Urothelium cell line (cell line): ENCODE measurements at regions not wholly inside any gene's neighbourhood (a gene's known extent, or its start where the extent isn't known, plus 50 kb on each side); places are given as distances from the start of the nearest gene placed in this dataset.

Source experiments
- DNase-seq: peaks from one replicate; pipeline ENCODE4 v3.0.0; 2011; ENCODE audit warnings: low spot score, mixed read lengths
- FAIRE-seq: peaks from 2 replicates; lab custom pipeline; 2011; peaks lifted over from hg19 to GRCh38; lab: Jason Lieb, UNC

DNA sequence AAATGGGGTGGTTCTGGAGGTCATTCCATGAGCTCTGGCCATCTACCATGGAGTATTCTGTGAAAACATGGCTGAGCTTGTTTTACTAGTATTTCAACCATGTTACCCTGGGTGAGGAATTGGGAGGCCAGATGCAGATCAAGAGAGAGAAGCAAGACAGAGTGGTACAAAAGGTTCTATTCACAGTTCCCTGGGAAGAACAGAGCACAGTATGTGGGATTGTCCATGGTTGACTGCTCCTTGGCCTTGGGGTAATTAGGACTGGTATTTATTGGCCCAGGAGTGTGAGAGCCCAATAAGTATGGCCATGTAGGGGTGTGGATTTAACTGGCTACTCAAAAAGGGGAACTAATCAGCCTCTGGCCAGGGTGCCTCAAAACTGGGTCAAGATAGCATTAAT, 239.7 kb upstream of the GATB start:
- FAIRE-seq (no peak), DNase-seq (no peak)

DNA sequence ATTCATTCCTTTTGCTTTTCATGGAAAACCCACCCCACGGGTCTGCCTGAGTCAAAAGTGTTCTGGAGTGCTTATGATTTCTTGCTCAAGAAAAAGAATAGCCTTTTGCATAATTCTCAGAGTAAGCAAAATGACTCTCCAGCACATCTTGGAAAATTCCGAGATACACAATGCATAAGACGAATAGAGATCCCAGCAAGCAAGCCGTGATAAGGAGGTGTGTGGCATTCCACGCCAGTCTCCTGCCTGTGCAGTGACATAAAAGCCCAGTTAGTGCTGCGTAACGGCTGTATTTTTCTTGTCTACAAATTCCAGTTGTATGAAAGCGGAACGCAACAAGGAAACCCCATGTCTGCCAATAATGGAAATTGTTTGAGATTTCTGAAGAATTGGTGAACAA, 237.9 kb upstream of the GATB start:
- FAIRE-seq (no peak), DNase-seq (no peak)

DNA sequence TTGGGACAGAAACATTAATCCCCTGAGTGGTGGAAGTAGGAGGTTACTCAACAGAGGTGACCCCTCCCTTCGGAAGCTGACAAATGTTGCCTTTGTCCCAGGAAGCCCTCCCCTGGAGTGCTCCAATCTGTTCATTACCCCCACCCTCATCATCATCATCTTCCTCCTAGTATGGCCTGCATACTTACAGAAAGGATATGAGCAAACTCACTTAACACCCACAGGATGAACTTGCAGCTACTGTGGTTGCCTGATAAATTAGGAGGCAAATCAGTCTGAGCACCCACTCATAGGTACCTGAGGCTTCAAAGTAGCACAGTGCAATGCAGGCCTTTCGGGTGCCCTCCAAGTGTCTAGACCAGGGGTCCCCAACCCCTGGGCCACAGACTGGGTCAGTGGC, 236.7 kb upstream of the GATB start:
- DNase-seq: no peak
- no peak for FAIRE-seq

DNA sequence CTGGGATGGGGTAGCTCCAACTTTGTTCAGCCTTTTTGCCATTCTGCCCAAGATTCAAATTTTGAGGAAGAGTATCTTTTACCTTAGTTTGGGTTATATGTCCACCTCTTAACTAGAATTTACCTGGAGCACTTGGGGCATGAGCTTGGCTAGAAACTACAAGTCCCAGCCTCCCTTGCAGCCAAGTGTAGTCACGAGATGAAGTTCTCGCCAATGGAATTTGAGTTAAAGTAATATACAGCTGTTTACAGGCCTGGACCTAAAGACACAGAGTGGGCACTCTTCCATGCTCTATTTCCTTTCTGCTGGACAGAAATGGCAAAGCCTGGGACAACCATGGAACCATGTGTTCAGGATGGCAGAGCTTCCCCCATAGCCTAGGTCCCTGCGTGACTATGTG, 233.6 kb upstream of the GATB start:
- DNase-seq (no peak), FAIRE-seq (no peak)

DNA sequence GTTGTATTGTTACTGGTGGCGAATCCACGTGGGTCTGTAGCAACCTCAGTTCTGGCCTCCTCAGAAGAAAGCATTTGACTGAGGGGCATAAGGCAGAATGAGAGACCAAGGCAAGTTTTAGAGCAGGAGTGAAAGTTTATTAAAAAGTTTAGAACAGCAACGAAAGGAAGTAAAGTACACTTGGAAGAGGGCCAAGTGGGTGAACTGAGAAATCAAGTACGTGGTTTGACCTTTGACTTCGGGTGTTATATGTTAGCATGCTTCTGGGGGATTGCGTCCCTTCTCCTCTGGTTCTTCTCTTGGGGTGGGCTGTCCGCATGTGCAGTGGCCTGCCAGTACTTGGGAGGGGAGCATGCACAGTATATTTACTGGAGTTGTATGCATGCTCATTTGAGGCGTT, 232.7 kb upstream of the GATB start:
- DNase-seq (no peak), FAIRE-seq (no peak)

DNA sequence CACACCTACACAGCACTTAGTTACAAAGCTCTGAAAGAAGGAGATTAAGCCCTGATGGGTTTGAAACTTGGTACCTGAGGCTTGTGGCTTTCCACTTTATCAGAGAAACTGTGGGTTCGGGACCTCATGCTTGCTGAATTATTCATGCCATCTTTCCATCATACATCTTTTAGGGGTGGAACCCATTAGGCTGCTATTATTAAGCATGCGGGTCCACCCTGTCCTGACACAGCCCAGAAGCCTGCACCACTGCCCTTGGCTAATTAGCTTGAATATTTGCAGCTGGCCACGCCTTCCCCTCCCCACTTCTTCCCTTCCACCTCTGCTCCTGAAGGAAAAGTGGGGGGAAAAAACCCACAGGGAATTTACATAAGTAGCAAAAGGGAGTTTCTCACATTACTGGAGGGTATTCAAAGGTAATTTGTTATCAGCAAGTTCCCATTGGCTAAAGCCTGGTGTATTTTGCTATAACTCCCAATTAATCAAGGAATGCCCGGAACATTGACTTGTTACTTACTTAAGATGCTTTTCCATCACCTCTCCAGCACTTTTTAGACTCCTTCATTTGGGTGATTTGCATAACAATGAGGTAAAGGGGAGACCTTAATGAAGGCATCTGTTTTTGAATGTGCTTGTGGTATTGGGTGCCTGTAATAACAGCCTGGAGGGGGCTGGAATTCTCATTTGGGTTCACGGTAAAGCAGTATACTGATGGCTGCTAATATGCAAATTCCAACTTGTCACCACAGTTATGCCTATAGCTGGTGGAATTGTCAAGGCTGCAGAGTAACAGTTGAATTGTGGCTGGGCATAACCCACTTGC, 231.7 kb upstream of the GATB start:
- DNase-seq (no peak), FAIRE-seq (no peak)

DNA sequence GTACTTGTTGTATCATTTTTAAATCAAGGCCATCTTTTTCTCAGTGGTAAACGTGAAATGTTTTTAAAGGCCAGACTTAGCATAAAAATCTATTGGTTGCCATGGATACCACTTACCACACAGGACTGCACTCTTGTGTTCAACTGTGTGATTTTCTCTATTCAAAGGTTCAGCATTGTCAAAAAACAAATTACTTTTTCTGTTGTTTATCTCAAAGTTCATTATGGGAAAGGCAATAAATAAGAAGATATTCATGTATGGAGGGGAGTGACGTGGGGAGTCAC, 231.0 kb upstream of the GATB start:
- FAIRE-seq (no peak), DNase-seq (no peak)

DNA sequence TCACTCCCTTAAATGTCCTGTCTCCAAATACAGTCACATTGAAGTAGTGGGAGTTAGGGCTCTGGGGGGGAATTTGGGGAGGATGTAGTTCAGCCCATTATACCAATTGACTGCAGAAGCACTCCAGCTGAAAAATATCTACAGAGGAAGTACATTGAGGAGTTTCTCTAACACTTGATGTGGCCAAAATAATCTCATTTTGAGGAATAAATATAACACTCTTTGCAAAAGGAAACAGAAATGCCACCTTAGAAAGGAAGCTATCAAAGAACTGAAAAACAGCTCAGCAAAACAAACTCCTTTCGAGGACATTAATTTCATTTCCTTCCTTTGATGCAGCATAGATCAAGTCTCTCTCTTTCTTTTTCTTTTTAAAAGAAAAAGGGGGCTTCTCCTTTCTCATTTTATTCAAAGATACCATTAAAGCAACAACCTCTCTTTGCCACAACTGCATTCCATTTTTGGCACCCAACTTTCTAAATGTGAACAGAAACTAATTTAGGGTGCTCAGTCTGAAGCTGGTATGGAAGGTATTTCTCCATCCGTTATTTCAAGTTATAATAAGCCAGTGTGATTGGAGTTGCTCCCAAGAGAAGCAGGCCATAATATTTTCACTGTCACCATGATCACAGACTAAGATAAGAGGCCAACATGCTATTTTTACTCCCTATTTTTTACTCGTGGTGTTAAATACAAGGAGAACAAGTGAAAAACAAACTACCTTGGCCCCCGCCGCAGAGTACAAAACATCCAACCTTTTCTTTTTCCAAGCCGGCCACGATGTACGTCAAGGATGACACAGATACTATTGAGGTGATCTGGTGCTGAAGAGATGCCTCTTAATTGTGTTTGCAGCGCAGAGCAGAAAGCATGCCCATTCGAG, 230.4 kb upstream of the GATB start:
- DNase-seq (no peak), FAIRE-seq (no peak)

DNA sequence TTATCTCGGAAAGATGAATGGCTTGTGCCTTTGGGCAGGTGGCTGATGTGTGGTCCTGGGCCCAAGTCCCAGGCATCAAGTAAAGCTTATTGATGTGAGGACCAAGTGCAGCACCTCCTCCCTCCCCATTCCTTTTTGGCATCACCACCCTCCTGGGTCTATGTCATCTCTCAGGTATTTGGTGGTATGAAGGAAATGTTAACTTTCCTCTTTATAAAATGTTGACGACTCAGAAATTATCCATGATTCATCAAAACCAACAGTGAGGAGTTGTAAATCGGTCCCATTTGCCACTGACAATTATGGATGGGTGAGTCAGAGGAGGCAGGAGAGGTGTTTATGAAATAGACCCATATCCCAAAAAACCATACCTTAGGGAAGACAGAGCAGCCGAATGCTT, 229.4 kb upstream of the GATB start:
- DNase-seq (peak; percentile 85), FAIRE-seq (peak; percentile 68)

DNA sequence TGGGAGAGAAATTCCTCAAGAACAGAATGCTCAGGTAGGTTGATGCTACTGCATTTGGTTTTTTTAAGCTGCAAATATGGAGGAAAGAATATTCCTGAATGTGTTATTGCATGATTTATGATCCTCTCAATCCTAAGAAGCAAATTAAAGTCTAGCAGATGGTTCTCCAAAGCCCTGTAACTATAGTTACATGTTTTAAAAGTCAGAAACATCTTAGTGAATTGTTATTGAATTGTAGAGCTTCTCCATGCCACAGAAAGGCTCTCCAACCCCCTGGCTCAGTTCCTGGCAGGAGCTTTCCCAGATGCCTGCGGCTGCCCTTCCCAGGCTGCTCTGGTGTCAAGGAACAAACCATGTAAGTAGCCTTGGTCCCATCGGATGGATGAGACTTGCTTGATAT, 227.8 kb upstream of the GATB start:
- DNase-seq: no peak
- no peak for FAIRE-seq

DNA sequence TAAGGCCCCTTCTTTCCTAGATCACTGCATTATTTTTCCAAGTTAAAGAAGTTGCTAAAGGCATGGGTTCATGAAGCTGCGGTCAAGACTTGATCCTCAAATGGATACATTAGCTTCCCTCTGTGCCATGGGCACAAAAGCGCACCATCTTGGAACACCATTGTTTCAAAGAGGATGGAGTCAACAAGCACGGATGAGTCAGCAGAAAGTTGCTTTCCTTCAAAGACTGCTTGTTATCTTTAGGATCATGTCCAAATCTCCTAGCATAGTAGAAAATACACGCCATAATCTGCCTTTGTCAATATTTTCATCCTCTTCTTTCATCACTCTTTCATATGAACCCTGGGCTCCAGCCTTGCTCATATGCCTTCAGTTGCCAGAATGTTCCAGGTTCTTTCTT, 226.8 kb upstream of the GATB start:
- FAIRE-seq (no peak), DNase-seq (no peak)

DNA sequence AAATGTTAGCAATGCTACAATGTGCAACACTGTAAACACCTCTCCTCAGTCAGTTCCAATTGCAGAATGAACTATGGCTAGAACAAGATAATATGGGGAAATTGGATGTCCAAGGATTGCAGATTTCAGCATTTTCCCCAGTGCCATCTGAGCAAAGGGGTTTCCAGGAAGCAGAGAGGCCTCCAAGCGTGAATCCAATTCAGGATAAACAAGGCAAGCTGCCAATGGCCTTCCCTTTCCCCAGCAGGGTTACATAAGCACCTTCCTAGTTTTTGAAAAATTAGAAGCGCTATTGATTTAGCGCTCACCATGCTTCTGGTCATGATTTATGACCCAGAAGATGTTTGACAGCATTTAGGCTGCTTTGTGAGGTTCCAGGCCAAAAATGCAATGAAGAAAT, 223.0 kb upstream of the GATB start:
- FAIRE-seq: no peak
- DNase-seq: no peak

DNA sequence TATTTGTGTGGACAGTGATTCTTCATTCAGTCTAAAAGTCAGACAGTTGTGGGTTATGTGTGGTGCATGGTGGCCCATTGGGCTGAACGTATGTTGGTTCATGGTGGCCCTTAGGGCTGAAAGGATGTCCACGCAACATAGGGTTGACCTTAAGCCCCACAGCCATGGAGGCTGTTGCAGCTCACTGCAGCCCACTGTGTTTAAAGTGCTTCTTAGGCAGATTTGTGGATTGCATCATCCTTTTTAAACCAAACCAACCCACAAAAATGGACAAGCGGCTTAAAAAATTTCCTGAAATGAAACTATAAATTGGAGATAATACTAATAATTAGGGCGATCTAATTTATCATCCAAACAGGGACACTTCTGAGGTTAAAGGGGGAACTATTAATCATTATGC, 219.0 kb upstream of the GATB start:
- no peak for FAIRE-seq

DNA sequence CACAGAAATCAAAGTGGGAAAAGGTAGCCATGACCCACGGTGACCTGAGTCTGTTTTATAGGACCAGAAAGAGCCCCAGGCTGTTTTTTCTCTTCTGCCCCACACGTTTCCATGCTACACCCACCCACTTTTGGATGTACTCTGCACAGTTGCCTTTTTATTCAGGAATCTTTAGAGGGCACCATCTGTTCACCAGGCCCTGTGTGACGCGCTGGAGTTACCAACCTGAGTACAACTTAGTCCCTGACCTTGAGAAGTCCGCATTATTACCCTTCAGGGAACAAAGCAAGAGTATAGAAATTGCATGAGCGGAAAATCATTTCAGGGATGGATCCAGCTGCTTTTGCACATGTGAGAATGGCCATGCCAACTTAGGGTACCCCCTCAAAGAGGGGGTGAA, 207.8 kb upstream of the GATB start:
- no peak for FAIRE-seq
- DNase-seq: no peak

More for the DNA sequence above, 219.0 kb upstream of the GATB start:
- no peak for DNase-seq

DNA sequence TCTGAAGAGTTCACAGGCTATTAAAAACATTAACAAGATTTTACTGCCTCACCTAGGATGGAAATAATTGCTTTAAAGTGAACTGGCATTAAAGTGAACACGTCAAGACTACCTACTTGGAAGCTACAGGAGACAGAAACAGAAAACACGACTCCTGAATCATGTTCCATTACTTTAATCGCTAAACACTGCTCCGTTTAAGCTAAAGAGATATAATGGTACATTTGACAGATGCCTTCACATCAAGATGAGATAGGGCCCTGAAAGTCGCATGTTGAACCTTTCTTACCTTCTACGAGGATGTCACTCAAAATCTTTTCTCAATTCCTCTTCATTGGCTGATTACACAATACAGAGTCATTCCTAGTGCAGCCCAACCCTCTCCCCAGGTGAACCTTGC, 206.3 kb upstream of the GATB start:
- DNase-seq: no peak

DNA sequence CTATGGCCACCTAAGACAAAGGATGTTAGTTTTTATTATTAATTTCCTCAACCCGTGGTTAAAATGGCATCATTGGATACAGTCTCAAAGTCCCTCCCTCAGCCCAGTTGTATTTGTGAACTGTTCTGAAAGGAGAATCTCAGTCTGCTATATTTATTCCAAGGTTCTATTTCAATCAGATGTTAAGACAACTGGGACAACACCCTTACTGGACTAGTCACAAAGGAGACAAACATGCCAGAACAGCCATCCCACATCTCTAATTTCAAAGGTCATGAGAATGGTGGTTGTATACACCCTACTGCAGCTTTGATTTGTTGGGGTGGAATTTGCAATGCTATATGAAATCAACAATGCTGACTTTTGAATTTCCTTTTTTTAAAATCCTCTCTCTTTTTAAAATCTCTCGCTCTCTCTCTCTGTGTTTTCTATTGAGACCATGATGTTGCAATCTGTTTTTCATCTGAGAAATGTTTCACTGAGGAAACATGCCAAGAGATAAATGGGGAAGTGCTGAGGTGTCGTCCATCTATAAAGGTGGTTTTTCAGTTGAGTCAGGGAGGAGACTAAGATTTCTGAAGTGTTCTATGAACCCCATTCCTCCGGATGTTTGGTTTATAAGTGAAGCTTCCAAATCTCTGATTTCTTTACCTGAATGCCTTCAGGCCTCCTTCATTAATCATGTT, 201.5 kb upstream of the GATB start:
- no peak for DNase-seq
- no peak for FAIRE-seq

More for the DNA sequence above, 206.3 kb upstream of the GATB start:
- FAIRE-seq: no peak

DNA sequence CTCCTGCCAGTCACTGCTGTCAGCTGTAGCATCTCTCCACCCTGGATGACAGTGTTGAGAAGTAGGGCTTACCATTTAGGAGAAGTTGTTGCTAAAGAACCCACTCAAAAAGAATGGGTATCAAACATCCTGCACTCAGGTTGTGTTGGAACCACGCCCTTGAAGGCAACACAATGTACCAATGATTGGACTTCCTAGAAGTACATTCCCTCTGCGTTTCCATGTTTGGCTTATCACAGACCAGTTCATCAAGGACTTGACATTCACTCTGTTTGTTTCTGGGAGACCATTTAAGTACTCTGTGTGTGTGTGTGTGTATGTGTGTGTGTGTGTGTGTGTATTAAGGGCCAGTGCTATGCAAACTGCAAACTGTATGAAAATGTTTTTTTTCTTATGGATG, 200.6 kb upstream of the GATB start:
- FAIRE-seq (no peak), DNase-seq (no peak)

DNA sequence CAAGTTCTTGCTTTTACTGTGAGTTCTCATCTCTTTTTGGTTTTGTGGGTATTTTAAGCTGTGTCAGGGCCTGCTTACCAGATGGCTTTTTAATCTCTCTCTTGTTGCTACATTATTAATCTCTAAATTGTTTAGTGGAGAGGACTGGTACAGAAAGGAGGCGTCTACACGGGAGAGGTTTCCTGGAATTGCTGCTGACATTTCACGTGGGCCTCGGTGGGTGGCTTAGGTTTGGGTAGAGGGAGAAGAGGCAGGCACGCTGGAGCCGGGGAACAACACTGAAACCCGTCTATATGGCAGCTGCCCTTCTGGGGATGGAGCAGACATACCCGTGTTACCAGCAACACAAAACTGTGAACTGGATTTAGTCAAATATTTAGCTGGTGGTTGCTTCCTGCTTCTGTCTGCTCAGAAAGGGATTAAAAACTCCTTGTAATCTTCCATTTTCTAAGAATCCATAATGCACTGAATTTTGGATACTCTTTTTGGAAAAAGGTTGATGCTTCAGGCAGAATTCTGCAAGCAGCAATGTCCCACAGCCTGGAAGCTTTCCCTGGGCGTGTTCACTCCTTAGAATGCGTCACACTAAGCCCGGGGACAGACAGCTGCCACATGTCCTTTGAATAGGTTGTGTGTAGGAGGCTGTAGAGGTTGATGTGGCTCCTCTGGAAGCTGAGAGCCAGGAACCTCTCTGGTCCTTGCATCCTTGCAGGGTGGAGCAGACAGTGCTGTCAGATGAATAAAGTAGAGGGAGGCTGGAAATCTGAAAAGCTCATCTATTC, 199.8 kb upstream of the GATB start:
- DNase-seq: no peak
- FAIRE-seq: no peak

DNA sequence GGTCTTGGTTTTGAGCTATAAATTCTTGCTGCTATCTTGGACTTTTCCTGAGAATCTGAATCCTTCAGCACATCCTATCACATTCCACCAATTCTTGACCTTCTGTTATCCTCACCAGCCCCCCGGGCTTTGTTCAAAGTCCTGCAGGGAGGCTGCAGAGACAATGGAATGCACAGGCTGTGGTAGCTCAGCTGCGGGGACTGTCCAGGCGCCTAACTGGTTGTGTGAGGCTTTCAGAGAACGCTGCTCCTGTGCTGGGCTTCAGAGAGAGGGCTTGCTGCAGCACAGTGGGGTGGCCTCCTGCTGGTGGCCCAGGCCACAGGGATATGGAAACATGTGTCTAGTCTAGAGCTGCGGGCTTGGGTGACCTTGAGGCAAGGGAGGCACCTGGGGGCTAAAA, 196.3 kb upstream of the GATB start:
- DNase-seq (no peak), FAIRE-seq (no peak)

DNA sequence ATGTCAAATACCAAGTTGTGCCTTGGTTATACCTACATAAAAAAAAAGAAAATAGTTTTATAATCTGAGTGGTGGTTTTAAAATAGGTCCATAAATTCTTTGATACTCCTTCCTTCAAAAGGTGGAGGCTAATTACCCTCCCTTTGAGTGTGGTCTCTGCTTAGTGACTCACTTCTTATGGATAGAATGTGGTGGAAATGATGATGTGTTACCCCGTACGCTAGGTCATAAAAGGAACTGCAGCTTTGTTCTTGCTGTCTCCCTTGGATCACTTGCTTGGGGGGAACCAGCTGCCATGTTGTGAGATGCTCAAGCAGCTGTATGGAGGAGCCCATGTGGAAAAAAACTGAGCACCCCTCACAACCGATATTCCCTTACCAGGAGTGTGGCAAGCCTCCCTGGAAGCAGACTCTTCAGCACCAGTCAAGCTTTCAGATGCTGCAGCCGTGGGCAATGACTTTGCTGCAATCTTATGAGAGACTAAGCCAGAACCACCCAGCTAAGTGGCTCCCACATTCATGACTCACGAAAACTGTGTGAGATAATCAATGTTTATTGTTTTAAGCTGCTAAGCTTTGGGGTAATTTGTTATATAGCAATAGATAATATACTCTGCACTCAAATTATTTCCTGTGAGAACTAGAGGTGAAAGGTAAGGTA, 195.0 kb upstream of the GATB start:
- no peak for DNase-seq
- no peak for FAIRE-seq
